Psoas muscle (tissue), 7 donors: ENCODE measurements at regions not wholly inside any gene's neighbourhood (a gene's known extent, or its start where the extent isn't known, plus 50 kb on each side); places are given as distances from the start of the nearest gene placed in this dataset.

Experiments
- ATAC-seq, 4 donors: fragments of 200-7000 bp; cut with Tn5 transposase; one replicate each; pipeline ENCODE4 v1.9.1; 2020; ENCODE audit warnings: moderate library complexity in 3 of 4, mild to moderate bottlenecking in 2 of 4
- DNase-seq, 2 donors: peaks; one replicate each; pipeline ENCODE4 v3.0.0-alpha.2; 2020
- H3K27ac ChIP-seq: fragments of 200-600 bp; one replicate; pipeline ENCODE4 v1.8.0; 2022
- H3K27me3 ChIP-seq, 3 donors: fragments of 200-600 bp in 1 of 3; one replicate each; pipeline versions ENCODE4 v1.6.1 to v1.8.0; 2013 to 2022; ENCODE audit warnings: low read length in 2 of 3, mild to moderate bottlenecking in 2 of 3, moderate library complexity in 1 of 3; ENCODE audit not compliant: insufficient read depth in 3 of 3
- H3K36me3 ChIP-seq, 2 donors: fragments of 200-600 bp in 1 of 2; one replicate each; pipeline versions ENCODE4 v1.6.1 to v1.8.0; 2013 to 2022; ENCODE audit warnings: low read depth in 1 of 2, mild to moderate bottlenecking in 1 of 2, moderate library complexity in 1 of 2; ENCODE audit not compliant: insufficient read depth in 1 of 2
- H3K4me1 ChIP-seq: fragments of 200-600 bp; one replicate; pipeline ENCODE4 v1.8.0; 2022
- H3K4me3 ChIP-seq: fragments of 200-600 bp; one replicate; pipeline ENCODE4 v1.8.0; 2022; ENCODE audit warnings: mild to moderate bottlenecking
- H3K9me3 ChIP-seq: fragments of 200-600 bp; one replicate; pipeline ENCODE4 v1.8.0; 2022
- WGBS, 3 donors: extraction: QIAGEN DNeasy Blood & Tissue Kit; methylation state at CpG; one replicate each; pipeline versions ENCODE4 v1.1.6 to v1.1.7; 2013; 5-methylcytosine and 5-hydroxymethylcytosine counted together
- intact Hi-C, 2 donors: fragments of 100-400 bp; cut with DNase I; formaldehyde crosslinking; loops; one replicate each; pipeline versions ENCODE4 v1.11.0 to v1.14.2; 2022
- TF ChIP-seq, protein P1 (sequence below): fragments of 200-600 bp; IDR thresholded peaks from one replicate; pipeline ENCODE4 v1.8.0; 2022; ENCODE audit warnings: antibody characterized with exemption
- donor health status: healthy with polysubstance abuse.
- donor health status: DM: no; HTN: no; CAD: no; lungs with moderate emphysema.
- donor health status: Bipolar disorder and iron deficiency.
- donor health status: healthy.
- donor health status: DM: yes; HTN: yes; CAD: no.
- donor health status: DM: no; HTN: no; CAD: no.
- donor health status: DM: yes; HTN: yes; CAD: no.

DNA sequence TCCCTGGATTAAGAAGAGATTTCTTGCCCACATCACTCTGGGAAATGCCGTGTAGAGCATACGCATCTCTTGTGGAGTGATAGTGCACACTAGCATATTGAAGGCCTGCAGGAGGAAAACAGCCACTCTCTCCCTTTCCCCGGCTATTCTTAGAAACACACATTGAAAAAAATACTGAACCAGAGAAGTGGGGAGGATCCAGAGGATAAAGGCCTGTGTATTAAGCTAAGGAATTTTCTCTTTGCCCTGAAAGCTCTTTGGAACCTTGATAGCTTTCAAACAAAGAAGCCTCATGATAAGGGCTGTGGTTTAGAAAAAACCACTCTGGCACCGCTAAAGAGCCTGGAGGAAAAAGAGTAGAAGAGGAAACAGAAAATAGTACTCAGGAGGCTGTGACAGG, 386.1 kb upstream of the NBEA start:
- no peaks in the 10 kb centered on the region for H3K4me1 ChIP-seq
- no peaks in the 10 kb centered on the region for H3K36me3 ChIP-seq
- 88 to 92% (median 91%) methylated on average over 4 of the region's 4 CpGs for WGBS, 3 donors
- ATAC-seq, result no peak
- no peak overlapping the region for H3K27ac ChIP-seq
- H3K4me3 ChIP-seq, result no peak overlapping the region
- DNase-seq, result no peak
- intact Hi-C loops, result no loop called here
- TF ChIP-seq, protein P1, sequence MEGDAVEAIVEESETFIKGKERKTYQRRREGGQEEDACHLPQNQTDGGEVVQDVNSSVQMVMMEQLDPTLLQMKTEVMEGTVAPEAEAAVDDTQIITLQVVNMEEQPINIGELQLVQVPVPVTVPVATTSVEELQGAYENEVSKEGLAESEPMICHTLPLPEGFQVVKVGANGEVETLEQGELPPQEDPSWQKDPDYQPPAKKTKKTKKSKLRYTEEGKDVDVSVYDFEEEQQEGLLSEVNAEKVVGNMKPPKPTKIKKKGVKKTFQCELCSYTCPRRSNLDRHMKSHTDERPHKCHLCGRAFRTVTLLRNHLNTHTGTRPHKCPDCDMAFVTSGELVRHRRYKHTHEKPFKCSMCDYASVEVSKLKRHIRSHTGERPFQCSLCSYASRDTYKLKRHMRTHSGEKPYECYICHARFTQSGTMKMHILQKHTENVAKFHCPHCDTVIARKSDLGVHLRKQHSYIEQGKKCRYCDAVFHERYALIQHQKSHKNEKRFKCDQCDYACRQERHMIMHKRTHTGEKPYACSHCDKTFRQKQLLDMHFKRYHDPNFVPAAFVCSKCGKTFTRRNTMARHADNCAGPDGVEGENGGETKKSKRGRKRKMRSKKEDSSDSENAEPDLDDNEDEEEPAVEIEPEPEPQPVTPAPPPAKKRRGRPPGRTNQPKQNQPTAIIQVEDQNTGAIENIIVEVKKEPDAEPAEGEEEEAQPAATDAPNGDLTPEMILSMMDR, result no peak
- no peaks in the 10 kb centered on the region for H3K9me3 ChIP-seq
- H3K27me3 ChIP-seq, result no peaks in the 10 kb centered on the region

DNA sequence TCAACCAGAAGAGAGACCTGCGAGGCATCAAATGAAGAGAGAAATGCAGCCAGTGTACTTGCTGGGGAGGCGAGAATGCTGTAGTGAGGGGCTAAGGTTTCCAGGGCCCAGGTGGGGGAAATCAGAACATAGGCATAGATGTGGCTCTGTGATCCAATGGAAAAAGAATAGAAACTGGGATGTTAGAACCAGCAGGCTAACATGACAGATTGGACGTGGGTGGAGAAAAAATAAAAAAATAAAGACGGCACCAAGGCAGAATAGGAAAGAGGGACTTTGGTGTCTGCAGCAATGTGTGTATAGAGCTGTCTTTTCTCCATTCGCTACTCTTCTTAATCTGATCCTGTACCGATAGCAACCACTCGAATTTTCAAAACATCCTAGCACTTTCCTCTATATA, 381.0 kb upstream of the NBEA start:
- Histone ChIP-seq H3K27me3 (no peaks in the 10 kb centered on the region), H3K36me3 (no peaks in the 10 kb centered on the region), H3K4me3 (no peak overlapping the region), H3K4me1 (no peaks in the 10 kb centered on the region), H3K9me3 (no peaks in the 10 kb centered on the region), H3K27ac (no peak overlapping the region)
- TF ChIP-seq, protein P1, result no peak
- no peak for ATAC-seq
- WGBS, 3 donors, result 74 to 89% (median 79%) methylated on average over 7 of the region's 7 CpGs
- DNase-seq, result no peak
- intact Hi-C loops, result no loop called here

DNA sequence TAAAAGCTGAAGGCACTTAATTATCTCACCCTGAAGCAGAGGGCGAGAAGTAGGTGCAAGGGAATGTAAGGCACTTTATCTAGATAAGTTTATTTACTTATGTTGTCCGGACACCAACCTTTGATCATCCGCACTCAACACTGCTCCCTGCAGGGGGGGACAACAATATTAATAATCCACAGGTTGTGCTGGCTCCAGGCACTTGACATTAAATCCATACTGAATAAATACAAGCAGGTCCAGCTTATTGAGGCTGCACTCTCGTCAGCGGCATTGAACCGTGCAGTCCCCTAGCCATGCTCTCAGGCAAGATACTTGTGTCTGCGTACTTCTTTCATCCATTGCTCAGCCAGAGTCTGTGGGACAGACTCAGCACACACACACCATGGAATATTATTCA, 374.5 kb upstream of the NBEA start:
- ATAC-seq (no peak), DNase-seq (no peak)
- H3K36me3 ChIP-seq, result no peaks in the 10 kb centered on the region
- intact Hi-C loops, result no loop called here
- no peak overlapping the region for H3K4me3 ChIP-seq
- WGBS, 3 donors, result 90 to 92% (median 92%) methylated on average over 7 of the region's 7 CpGs
- TF ChIP-seq, protein P1, result no peak
- no peak overlapping the region for H3K27ac ChIP-seq
- no peaks in the 10 kb centered on the region for H3K27me3 ChIP-seq
- no peaks in the 10 kb centered on the region for H3K9me3 ChIP-seq
- H3K4me1 ChIP-seq, result no peaks in the 10 kb centered on the region

DNA sequence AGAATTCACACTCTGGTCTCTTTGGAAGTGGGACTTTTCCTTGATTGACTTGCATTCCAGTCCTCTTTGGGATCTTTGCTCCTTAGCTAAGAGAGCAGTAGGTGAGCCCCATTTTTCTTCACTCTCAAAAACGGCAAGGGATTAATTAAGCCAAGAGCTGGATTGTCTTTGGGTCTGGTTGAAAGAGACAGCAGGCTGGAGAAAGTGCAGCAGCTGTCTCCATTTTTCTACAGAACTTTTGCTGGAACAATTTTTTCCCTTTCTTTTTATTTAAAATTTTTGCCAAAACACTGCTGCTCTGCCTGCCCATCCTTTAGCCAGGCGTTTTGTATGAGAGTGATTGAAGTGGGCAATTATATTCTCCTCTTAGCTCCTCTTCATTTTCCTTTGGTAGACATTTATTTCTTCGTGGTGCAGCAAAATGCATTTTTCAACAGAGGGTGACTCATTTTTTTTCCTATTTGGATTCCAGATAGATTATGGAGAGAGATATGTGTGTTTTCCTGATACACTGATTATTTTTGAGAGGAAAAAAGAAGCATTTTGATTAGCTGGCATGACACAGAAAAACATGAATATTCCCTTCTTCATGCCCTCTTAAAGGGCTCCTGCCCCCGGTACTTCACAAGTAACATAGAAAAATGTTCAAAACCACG, 371.2 kb upstream of the NBEA start:
- no peaks in the 10 kb centered on the region for H3K4me1 ChIP-seq
- intact Hi-C loops, result no loop called here
- ATAC-seq (no peak), DNase-seq (no peak)
- no peak overlapping the region for H3K4me3 ChIP-seq
- no peak overlapping the region for H3K27ac ChIP-seq
- 25 to 47% (median 30%) methylated on average over 5 of the region's 5 CpGs for WGBS, 3 donors
- H3K9me3 ChIP-seq, result no peaks in the 10 kb centered on the region
- H3K27me3 ChIP-seq, result no peaks in the 10 kb centered on the region
- TF ChIP-seq, protein P1, result no peak
- H3K36me3 ChIP-seq, result no peaks in the 10 kb centered on the region

DNA sequence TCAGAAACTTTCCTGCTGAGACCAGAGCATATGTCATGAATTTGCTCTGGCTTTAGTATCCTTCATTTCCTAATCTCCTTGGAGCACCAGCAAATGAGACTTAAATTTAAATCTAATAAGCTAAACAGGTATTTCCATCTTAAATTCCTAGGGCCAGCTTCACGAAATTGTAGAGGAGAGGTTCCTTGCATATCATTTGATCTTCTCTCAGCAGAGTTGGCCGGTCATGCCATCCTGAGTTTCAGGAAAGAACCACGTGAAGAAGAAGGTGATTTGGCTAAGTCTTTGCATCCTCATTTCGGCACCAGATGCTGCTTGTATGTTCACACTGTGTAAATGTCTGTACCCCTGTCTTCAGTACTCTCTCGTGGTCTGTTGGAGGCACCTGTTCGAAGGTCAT, 370.4 kb upstream of the NBEA start:
- no peaks in the 10 kb centered on the region for H3K9me3 ChIP-seq
- H3K4me3 ChIP-seq, result no peak overlapping the region
- ATAC-seq (no peak), DNase-seq (no peak)
- TF ChIP-seq, protein P1, result no peak
- no peaks in the 10 kb centered on the region for H3K36me3 ChIP-seq
- intact Hi-C loops, result no loop called here
- no peaks in the 10 kb centered on the region for H3K4me1 ChIP-seq
- H3K27ac ChIP-seq, result no peak overlapping the region
- WGBS, 3 donors, result 67 to 77% (median 76%) methylated on average over 6 of the region's 6 CpGs
- H3K27me3 ChIP-seq, result no peaks in the 10 kb centered on the region
